ENCODE measurements at regions not wholly inside any gene's neighbourhood (a gene's known extent, or its start where the extent isn't known, plus 50 kb on each side); places are given as distances from the start of the nearest gene placed in this dataset.

DNA sequence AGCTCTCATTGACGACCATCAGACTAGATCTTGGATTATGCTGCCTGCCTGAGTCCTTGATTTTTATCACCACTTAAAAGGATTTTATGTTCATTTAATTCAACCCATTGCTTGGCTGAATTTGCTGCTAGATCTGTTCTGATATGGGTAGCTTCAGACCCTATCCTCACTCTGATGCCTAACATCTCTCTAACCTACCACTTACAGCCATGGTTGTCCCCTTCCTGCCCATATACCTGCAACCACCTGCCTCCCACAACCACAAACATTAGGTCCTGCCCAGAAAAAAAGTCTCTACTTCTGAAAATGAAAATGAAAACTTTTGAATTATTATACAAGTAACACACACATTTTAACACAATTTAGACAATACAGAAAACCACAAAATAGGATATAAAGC is 310.8 kb downstream of the HNRNPD start:
- Histone ChIP-seq H2BK15ac (ENCODE audit: low read length) (no peak overlapping the region), H4K8ac (ENCODE audit: extremely low read depth, insufficient read depth, low read length) (no peak overlapping the region), H3K4me3 (ENCODE audit: extremely low read depth in 1 of 4, insufficient read depth in 2 of 4, low read depth in 3 of 4, low read length in 4 of 4) (no peak overlapping the region), H3K14ac (ENCODE audit: insufficient read length) (no peak overlapping the region), H3K36me3 (ENCODE audit: control insufficient read depth in 2 of 4, insufficient read depth in 4 of 4, low read length in 3 of 4) (no peaks in the 10 kb centered on the region), H2AK5ac (ENCODE audit: low read depth, low read length) (no peak overlapping the region), H4K20me1 (replicated peaks in 1 of 2; ENCODE audit: control insufficient read depth in 1 of 2, insufficient read depth in 2 of 2, low read length in 2 of 2) (no peaks in the 10 kb centered on the region), H4K5ac (ENCODE audit: insufficient read length, low read depth, low read length) (no peak overlapping the region), H3K79me2 (ENCODE audit: control insufficient read depth in 1 of 2, insufficient read depth in 2 of 2, low read length in 2 of 2) (no peaks in the 10 kb centered on the region), H3K18ac (ENCODE audit: extremely low read depth, low read length) (no peak overlapping the region), H2AFZ (ENCODE audit: low read length) (no peak overlapping the region), H3K23me2 (ENCODE audit: low read depth, low read length) (no peaks in the 10 kb centered on the region), H3K4ac (replicated peaks; ENCODE audit: insufficient read length, low read depth, low read length) (no peak overlapping the region), H3K23ac (ENCODE audit: insufficient read length) (no peak overlapping the region), H3K9ac (replicated peaks in 1 of 4; ENCODE audit: extremely low read depth in 1 of 4, low read depth in 3 of 4, low read length in 3 of 4) (no peak overlapping the region), H3K9me3 (ENCODE audit: insufficient read depth in 2 of 2, low read depth in 1 of 2, low read length in 1 of 2) (no peaks in the 10 kb centered on the region), H3K27ac (ENCODE audit: low read depth, low read length) (no peak overlapping the region), H3K79me1 (ENCODE audit: low read depth, low read length) (no peaks in the 10 kb centered on the region), H2BK120ac (replicated peaks; ENCODE audit: low read depth, low read length) (no peak overlapping the region), H2BK12ac (ENCODE audit: low read depth, low read length) (no peak overlapping the region), H2BK20ac (ENCODE audit: low read length) (no peak overlapping the region), H3K4me1 (replicated peaks in 1 of 4; ENCODE audit: control insufficient read depth in 3 of 4, insufficient read depth in 4 of 4, low read length in 3 of 4) (no peaks in the 10 kb centered on the region), H4K91ac (replicated peaks; ENCODE audit: insufficient read length, low read length) (no peak overlapping the region), H3K56ac (replicated peaks; ENCODE audit: insufficient read length, low read depth, low read length) (no peak overlapping the region), H3K4me2 (ENCODE audit: insufficient read depth in 1 of 2, low read depth in 2 of 2, low read length in 2 of 2) (no peak overlapping the region), H3K27me3 (replicated peaks in 1 of 4; ENCODE audit: control insufficient read depth in 3 of 4, extremely low read depth in 1 of 4, insufficient read depth in 3 of 4, low read length in 3 of 4) (no peaks in the 10 kb centered on the region), H2BK5ac (ENCODE audit: low read depth, low read length) (no peak overlapping the region)
- CTCF ChIA-PET (ENCODE audit: partially characterized antibody), result interaction anchor here (0.6 kb wide), 1 partner anchor 206 kb away, joined by 3 read pairs; no protein-coding TSS in a partner anchor
- no peak for TF ChIP-seq GTF2F1 (IDR thresholded peaks at IDR 0.05; ENCODE audit: borderline replicate concordance, low read depth, low read length)
- WGBS, 2 experiments (ENCODE audit: extremely low coverage in 1 of 2, insufficient coverage in 1 of 2, insufficient read length in 1 of 2, insufficient replicate concordance in 2 of 2, low coverage in 1 of 2, low lambda C conversion rate in 2 of 2, missing lambda C conversion rate in 1 of 2), result 96% methylated on average over 1 of the region's 1 CpG; no CpG with 5 or more reads in 1 of the 2 experiments
- FAIRE-seq (no peak), DNase-seq (ENCODE audit: low read depth in 1 of 2, low spot score in 2 of 2) (no peak)
- POLR2A ChIA-PET (ENCODE audit: partially characterized antibody), result no interaction called here

Data from H1 (cell line).